Right forelimb (tissue), 1 donor: ENCODE measurements at regions not wholly inside any gene's neighbourhood (a gene's known extent, or its start where the extent isn't known, plus 50 kb on each side); places are given as distances from the start of the nearest gene placed in this dataset.

Source experiments
- DNase-seq: peaks from one replicate; pipeline ENCODE4 v3.0.0-alpha.2; 2018

GRCh38 chr2:198782734-198783133 lies 675.0 kb downstream of the SATB2 start:
- no peak for DNase-seq

GRCh38 chr2:198776616-198777406 lies 680.9 kb downstream of the SATB2 start:
- DNase-seq = no peak

- no peak for DNase-seq
Observed at GRCh38 chr2:198775737-198776136, 682.0 kb downstream of the SATB2 start.

GRCh38 chr2:198774576-198774975 lies 683.2 kb downstream of the SATB2 start:
- no peak for DNase-seq

GRCh38 chr2:198767694-198768093 lies 690.0 kb downstream of the SATB2 start:
- no peak for DNase-seq

GRCh38 chr2:198763793-198764192 lies 693.9 kb downstream of the SATB2 start:
- DNase-seq = no peak

- DNase-seq = no peak
Observed at GRCh38 chr2:198762441-198762840, 695.3 kb downstream of the SATB2 start.

GRCh38 chr2:198757069-198757468 lies 700.7 kb downstream of the SATB2 start:
- no peak for DNase-seq

- DNase-seq = no peak
Observed at GRCh38 chr2:198756166-198756565, 701.6 kb downstream of the SATB2 start.

GRCh38 chr2:198753101-198753500 lies 704.6 kb downstream of the SATB2 start:
- DNase-seq = no peak

GRCh38 chr2:198749364-198749763 lies 708.4 kb downstream of the SATB2 start:
- no peak for DNase-seq

- no peak for DNase-seq
Observed at GRCh38 chr2:198731842-198732399, 725.8 kb downstream of the SATB2 start.

- DNase-seq = no peak
Observed at GRCh38 chr2:198720266-198720665, 737.5 kb downstream of the SATB2 start.

GRCh38 chr2:198717451-198717850 lies 740.3 kb downstream of the SATB2 start:
- no peak for DNase-seq

GRCh38 chr2:198715302-198715835 lies 742.4 kb downstream of the SATB2 start:
- DNase-seq = no peak

- no peak for DNase-seq
Observed at GRCh38 chr2:198712485-198712884, 745.3 kb downstream of the SATB2 start.

GRCh38 chr2:198711484-198711883 lies 746.3 kb downstream of the SATB2 start:
- DNase-seq = no peak

GRCh38 chr2:198710562-198710961 lies 747.2 kb downstream of the SATB2 start:
- no peak for DNase-seq

- no peak for DNase-seq
Observed at GRCh38 chr2:198706476-198707082, 751.2 kb downstream of the SATB2 start.

- DNase-seq = no peak
Observed at GRCh38 chr2:198703281-198703680, 754.5 kb downstream of the SATB2 start.

- no peak for DNase-seq
Observed at GRCh38 chr2:198702796-198703195, 754.9 kb downstream of the SATB2 start.

- DNase-seq = no peak
Observed at GRCh38 chr2:198701481-198701880, 756.3 kb downstream of the SATB2 start.

GRCh38 chr2:198700319-198700718 lies 757.4 kb downstream of the SATB2 start:
- no peak for DNase-seq

GRCh38 chr2:198698230-198698629 lies 759.5 kb downstream of the SATB2 start:
- no peak for DNase-seq
